NCI-H1092 (cell line): ENCODE measurements at regions not wholly inside any gene's neighbourhood (a gene's known extent, or its start where the extent isn't known, plus 50 kb on each side); places are given as distances from the start of the nearest gene placed in this dataset.

Source experiments
- DNase-seq: peaks from one replicate; lab custom pipeline; 2025; lab: John Stamatoyannopoulos, UW

- peak; percentile 80 for DNase-seq
Measured at GRCh38 chr21:40901691-40902090, 54.7 kb upstream of the DSCAM start.

- peak; percentile 98 for DNase-seq
Measured at GRCh38 chr21:40902299-40902698, 55.3 kb upstream of the DSCAM start.

- DNase-seq: peak; percentile 42
Measured at GRCh38 chr21:40902993-40903392, 56.0 kb upstream of the DSCAM start.

GRCh38 chr21:40905251-40905650 is 58.3 kb upstream of the DSCAM start:
- no peak for DNase-seq

GRCh38 chr21:40912375-40912774 is 65.4 kb upstream of the DSCAM start:
- no peak for DNase-seq

- DNase-seq: no peak
Measured at GRCh38 chr21:40915114-40915513, 68.2 kb upstream of the DSCAM start.

- DNase-seq: no peak
Measured at GRCh38 chr21:40923407-40923806, 76.4 kb upstream of the DSCAM start.

GRCh38 chr21:40923901-40924300 is 76.9 kb upstream of the DSCAM start:
- DNase-seq: no peak

- DNase-seq: no peak
Measured at GRCh38 chr21:40924641-40925040, 77.7 kb upstream of the DSCAM start.

- no peak for DNase-seq
Measured at GRCh38 chr21:40926238-40926637, 79.3 kb upstream of the DSCAM start.

- DNase-seq: no peak
Measured at GRCh38 chr21:40929833-40930232, 82.9 kb upstream of the DSCAM start.

GRCh38 chr21:40931197-40931596 is 84.2 kb upstream of the DSCAM start:
- no peak for DNase-seq

GRCh38 chr21:40936178-40936577 is 89.2 kb upstream of the DSCAM start:
- no peak for DNase-seq

- DNase-seq: no peak
Measured at GRCh38 chr21:40936771-40937261, 89.9 kb upstream of the DSCAM start.

- no peak for DNase-seq
Measured at GRCh38 chr21:40938078-40938477, 91.1 kb upstream of the DSCAM start.

- no peak for DNase-seq
Measured at GRCh38 chr21:40938611-40939010, 91.7 kb upstream of the DSCAM start.

GRCh38 chr21:40947713-40948112 is 100.8 kb upstream of the DSCAM start:
- DNase-seq: no peak

- no peak for DNase-seq
Measured at GRCh38 chr21:40950970-40951369, 104.0 kb upstream of the DSCAM start.

- DNase-seq: no peak
Measured at GRCh38 chr21:40952551-40953323, 105.8 kb upstream of the DSCAM start.

- DNase-seq: no peak
Measured at GRCh38 chr21:40964691-40965090, 117.7 kb upstream of the DSCAM start.

- no peak for DNase-seq
Measured at GRCh38 chr21:40967771-40968170, 120.8 kb upstream of the DSCAM start.

- no peak for DNase-seq
Measured at GRCh38 chr21:40972151-40972550, 125.2 kb upstream of the DSCAM start.

- DNase-seq: no peak
Measured at GRCh38 chr21:40976198-40977109, 129.5 kb upstream of the DSCAM start.
